ENCODE measurements at regions not wholly inside any gene's neighbourhood (a gene's known extent, or its start where the extent isn't known, plus 50 kb on each side); places are given as distances from the start of the nearest gene placed in this dataset.
"Not testable (repeated sequence)": the region's sequence is repeated elsewhere in the genome, so short reads cannot be mapped to it uniquely, and the experiment has no call there.

GRCh38 chr12:68422956-68423574, 90.9 kb upstream of the MDM1 start:
- DNase-seq (ENCODE audit: low spot score) = no peak

GRCh38 chr12:68425998-68426397, 93.8 kb upstream of the MDM1 start:
- no peak for DNase-seq (ENCODE audit: low spot score)

DNA sequence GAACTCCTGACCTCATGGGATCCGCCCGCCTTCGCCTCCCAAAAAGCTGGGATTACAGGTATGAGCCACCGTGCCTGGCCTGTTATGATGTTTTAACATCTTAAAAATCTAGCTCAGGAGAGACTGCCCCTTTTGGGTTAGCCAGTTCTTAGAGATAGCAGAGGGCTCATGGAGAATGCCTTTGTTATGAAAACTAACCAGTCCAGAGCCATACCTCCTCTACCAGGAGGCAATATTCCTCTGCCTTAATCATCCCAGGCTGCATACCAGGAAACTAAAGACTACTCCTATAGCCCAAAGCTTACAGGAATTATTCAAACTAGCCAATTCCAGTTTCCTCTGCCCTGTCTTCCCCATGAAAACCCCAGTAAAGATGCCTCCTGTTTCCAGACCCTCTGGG, 96.0 kb upstream of the MDM1 start:
- DNase-seq (ENCODE audit: low spot score) = no peak

DNA sequence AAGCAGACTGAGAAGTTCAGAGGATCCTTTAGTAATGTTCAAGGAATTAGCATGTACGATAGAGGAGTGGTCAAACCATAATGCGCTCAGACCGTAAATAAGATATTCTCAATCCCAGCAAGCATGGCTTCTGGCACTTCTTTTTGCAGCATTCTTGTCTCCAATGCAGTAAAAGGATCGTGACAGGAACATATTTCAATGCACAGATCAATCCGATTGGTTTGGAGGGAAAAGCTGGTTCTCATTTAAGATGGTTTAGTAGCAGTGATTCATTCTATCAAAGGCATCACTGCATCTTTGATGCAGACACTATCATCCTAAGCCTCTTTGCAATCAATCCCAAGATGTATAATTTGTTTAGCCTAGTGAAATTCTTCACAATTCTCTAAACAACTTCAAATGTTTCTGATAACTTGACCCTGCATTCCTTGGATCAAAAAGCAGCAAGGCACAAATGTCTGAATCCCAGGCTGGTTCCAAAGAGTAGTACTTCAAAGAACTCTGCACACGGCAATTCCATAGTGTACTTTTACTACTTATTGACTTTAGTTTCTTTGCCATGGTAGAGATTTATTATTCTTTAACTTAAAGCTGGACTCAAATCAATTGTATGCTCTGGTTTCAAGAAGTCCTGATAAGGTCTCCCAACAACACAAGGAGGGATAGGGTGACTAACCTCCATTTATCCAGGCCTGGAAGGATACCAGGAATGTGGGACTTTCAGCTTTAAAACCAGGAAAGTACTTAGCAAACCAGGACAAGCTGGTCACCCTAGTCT, 96.8 kb upstream of the MDM1 start:
- no peak for DNase-seq (ENCODE audit: low spot score)

DNA sequence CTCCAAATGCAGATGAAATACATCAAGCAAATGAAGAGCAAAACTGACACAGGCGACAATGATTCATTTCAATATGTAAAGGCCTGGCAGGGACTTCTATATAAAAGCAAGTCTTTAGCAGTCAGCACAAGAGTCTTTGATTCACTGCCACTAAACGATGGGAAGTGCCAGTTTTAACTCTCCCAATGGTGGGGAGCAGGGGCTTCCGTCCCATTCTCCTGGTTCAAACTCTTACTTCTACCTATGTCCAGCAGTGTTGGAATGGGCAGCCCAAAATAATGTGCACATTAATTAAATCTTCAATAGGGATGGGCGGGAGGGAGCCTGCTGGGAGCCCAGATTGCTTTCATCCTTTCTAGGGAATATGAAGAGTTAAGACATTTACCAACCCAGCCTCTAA, 97.5 kb upstream of the MDM1 start:
- DNase-seq (ENCODE audit: low spot score) = no peak

DNA sequence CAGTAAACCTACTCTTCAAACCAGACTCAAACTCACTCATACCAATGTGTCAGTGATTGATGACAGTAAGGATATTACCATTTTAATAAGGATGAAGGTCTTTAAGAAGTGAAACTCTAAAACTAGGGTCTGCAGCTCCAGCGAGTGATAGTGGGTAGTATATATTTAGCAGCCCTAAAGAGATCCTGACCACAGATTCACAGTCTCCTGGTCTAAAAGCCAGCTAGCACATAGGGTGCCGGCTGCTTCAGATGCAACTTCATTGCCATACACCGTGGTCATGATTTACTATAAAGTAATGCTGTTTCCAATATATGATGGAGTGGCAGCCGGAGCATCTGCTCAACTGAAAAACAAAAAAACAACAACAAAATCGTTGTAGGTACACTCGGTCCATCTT, 99.6 kb upstream of the MDM1 start:
- no peak for DNase-seq (ENCODE audit: low spot score)

DNA sequence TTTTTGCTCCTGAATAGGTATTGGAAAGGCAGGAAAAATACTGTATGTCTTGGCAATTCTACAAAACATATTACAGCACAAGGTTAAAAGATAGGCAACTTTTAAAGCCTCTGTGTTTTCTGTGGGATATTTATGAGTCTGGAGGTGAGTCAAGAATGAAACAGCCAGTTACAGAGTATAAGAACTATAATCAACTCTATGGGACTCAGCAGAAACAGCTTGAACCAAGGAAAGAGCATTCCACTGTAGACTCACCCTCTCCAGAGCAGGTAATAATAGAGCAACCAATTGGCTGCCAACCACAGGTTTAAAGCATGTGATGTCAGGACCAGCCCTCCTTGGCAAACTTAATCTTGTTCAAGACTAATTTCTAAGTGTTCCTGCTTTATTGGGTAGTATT, 100.5 kb upstream of the MDM1 start:
- no peak for DNase-seq (ENCODE audit: low spot score)

DNA sequence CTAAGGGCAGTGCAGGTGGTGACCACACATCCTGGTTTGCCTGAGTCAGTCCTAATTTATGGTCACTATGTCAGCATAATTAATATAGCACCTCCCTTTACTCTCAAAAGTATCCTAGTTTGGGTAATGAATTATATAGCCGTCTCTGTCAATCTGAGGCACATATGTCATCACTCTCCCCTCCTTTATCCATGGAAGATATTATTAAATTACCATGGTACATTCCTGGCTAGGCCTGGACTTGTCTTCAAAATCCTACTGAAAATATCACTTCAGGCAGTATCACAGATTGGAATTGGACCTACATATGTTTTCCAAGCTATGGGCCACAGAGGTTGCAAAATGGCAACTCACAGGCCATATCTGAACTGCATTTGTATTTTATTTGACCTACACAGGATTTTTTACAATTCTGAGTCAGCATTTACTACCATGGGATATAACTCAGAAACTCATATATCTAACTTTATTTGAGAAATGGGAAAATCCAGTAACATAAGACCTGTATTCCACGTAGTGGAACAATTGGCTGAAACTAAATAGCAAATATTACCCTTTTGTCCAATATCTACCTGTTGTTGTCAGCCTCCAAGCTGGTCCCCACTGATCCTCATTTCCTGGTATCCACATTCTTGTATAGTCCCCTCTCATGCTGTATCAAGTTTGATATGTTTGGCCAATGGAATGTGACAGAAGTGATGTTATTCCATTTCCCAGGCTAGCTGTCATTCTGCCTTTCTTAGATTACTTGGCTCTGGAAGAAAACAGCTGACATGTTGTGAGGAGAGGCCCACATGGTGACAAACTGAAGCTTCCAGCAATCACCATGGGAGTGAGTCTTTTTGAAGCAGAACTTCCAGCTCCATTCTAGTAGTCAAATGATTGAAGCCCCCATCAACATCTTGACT, 102.5 kb upstream of the MDM1 start:
- DNase-seq (ENCODE audit: low spot score) = no peak

DNA sequence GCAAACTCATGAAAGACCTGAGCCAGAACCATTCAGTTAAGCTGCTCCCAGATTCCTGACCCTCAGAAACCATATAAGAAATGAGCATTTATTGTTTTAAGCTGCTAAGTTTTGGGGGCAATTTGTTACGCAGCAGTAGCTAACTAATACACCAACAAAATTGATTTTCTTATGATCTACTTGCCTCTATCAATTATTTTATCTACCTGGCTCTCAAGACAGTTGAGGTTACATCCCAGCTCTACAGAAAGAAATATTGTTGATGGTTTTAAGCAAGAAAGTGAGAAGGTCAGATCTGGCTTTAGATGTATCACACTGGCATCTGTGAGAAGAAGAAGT, 103.1 kb upstream of the MDM1 start:
- no peak for DNase-seq (ENCODE audit: low spot score)

GRCh38 chr12:68435816-68436215, 103.7 kb upstream of the MDM1 start:
- DNase-seq (ENCODE audit: low spot score) = no peak

DNA sequence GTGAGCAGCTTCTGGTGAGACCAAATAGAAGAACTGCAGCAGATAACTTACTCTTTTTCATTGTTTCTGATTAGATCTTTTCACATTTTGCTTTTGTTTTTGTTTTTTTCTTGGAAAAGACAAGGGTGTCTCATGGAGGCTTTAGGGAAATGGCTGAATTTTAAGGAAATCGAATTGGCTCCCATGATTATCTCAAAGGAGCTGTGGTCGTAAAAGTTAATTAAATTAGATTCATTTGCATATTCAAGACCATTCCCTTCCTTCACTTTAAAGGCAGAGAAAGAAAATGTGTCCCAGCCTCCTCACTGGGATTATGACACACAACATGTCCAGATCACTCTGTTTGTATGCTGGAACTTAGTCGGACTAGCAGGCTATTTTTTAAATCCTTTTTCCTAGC, 106.4 kb upstream of the MDM1 start:
- no peak for DNase-seq (ENCODE audit: low spot score)

DNA sequence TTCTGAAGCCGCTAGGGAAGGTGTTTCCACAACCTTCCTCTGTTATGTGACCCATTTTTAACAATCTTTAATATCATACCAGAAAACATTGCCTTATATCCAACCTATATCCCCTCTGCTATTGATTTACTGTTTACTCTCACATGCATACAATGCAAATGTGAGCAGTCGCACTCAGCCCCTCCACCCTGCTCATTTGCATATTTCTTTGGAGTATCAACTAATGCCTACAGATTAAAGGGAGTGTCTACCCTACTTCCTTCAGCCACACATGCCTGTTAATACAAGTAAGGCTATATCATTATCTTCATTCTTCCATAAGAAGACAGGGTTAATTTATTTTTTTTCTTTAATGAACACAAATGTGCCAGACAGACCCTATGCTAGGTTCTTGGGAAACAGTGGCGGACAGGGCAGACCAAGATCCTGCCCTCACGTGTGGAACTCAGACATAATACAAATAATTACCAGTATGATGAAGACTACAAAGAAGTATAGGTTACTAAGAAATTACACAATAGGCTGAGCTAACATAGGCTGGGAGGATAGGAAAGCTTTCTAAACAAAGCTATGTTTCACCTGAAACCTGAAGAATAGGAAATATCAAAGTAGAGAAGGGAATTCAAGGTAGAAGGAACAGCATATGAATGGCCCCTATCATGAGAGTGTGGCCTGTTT, 107.3 kb upstream of the MDM1 start:
- DNase-seq (ENCODE audit: low spot score) = no peak

DNA sequence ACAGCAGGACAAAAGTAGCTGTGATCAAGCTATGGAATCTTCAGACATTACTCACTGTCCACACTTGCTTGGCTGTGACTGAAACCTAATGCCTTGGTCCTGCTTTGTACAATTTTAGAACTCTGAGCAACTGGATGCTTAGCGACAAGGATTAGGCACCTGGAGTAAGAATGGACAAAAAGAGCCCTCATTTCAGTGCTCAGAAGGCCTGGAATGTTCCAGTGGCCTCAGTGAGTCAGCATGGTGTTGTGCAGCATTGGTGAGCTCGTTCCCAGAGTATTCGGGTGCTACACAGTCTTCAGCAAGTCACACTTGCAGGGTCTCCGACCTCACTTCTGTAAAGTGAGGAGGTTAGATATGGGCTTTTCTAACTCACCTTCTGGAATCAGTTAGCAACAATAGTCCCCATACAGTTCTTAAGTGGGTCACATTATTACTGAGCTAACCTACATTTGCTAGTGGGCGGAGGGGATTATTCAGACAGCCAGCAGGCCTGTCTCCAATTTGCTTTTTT, 108.0 kb upstream of the MDM1 start:
- DNase-seq (ENCODE audit: low spot score) = no peak

- DNase-seq (ENCODE audit: low spot score) = no peak
Observed at GRCh38 chr12:68441167-68441566, 109.0 kb upstream of the MDM1 start.

DNA sequence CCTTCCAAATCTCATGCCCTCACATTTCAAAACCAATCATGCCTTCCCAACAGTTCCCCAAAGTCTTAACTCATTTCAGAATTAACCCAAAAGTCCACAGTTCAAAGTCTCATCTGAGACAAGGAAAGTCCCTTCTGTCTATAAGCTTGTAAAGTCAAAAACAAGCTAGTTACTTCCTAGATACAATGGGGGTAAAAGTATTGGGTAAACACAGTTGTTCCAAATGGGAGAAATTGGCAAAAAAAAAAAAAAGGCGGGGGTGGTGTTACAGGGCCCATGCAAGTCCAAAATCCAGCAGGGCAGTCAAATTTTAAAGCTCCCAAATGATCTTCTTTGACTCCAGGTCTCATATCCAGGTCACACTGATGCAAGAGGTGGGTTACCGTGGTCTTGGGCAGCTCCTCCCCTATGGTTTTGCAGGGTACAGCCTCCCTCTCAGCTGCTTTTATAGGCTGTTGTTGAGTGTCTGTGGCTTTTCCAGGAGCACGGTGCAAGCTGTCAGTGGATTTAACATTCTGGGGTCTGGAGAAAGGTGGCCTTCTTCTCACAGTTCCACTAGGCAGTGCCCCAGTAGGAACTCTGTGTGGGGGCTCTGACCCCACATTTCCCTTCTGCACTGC, 110.3 kb upstream of the MDM1 start:
- peak; percentile 36 for DNase-seq (ENCODE audit: low spot score)

- DNase-seq (ENCODE audit: low spot score) = not testable (repeated sequence)
Observed at GRCh38 chr12:68443695-68444094, 111.5 kb upstream of the MDM1 start.

DNA sequence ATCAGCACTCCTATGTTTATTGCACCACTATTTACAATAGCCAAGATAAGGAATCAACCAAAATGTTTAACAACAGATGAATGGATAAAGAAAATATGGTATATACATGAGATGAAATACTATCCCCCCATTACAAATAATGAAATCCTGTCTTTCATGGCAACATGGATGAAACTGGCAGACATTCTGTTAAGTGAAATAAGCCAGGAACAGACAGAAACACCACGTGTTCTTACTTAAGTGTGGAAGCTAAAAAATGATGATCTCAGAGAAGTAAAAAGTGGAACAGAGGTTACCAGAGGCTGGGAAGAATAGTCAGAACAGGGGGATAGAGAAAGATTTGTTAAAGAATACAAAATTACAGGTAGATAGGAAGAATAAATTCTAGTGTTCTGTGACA, 113.7 kb upstream of the MDM1 start:
- DNase-seq (ENCODE audit: low spot score) = no peak

DNA sequence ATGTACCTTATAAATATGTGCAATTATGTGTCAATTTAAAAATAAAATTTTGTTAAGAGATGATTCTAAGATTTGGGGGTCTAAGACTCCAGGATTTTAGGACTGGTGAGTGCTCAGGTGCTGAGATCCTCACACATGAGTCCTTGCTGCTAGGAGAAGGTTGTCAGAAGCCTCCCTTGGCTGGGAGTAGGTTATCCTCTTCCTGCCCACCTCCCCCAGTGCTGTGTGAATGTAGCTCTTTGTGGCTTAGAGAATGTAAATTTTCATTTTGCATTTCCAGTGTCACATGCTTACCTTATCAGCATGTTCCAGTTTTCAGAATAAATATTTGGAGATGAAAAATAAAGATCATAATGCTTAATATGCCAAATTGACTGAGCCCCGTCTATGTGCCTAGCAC, 114.2 kb upstream of the MDM1 start:
- no peak for DNase-seq (ENCODE audit: low spot score)

DNA sequence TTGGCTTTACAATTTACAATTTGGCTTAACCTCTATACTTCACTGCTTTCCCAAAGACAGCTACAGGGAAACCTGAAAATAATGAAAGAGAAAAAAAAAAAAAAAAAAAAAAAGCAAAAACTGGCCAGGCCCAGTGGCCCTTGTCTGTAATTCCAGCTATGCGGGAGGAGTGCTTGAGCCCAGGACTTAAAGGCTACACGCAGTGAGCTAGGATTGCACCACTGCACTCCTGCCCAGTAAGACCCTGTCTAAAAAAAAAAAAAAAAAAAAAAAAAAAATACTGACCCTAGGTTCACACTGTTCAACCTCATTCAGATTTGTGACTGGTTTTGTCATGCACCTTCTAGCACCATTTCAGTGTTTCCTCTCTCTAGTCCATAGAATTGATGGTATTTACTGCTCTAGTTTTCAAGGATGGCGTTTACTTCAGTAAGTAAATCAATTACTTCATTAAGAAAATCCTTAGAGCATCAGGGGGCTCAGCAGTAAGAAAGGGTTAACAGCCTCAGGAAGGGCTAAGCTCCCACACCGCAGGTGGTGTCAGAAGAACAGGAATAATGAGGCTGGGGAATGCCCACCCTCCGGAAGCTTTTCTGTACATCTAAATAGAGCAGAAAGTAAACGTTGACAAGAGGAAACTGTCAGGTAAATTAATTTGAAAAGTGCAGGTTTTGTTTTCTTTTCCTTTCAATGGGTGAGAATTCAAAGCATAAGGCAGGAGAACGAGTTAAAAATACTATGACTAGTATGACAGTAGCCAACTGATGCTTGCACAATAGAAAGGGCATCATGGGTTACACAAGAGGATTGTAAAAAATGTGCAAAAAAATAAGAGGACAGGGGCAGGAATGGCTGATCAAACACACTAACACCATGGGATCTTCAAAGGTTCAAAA, 115.0 kb upstream of the MDM1 start:
- no peak for DNase-seq (ENCODE audit: low spot score)

DNA sequence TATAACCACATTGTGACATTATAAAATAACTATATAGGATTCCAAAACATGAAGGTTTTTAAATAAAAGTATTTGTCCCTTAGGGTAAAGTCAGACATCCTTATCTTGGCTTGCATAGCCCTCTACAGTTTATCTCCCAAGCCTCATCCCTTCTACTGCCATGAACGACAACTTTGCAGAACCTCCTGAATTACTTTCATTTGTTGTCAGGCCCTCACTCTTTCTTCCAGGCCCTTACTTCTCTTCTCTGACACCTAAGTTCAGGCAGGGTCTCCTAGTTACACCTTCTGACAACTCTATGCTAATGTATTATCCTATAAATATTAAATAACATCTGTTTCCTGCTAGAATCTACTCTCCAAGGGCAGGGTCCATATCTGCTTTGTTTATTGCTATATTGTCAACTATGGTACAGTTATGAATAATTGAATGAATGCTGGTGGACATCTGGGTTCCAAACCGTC, 115.7 kb upstream of the MDM1 start:
- DNase-seq (ENCODE audit: low spot score) = no peak

DNA sequence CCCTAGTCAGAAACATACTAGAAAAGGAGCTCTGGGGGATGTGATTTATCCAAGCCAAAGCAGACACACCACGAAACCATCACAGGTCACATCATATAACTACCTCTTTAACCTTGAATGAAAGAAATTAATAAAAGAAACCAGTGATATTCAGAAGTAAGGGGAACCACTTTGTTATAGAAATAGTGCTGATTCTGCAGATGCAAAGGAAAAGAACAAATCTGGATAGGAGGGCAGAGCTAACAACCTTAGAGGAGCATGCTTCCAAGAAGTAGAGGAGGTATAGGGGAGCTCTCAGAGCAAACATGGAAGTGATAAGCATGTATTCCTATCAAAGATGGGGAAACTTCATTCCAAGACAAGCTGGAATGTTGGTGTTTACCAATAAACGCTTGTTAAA, 117.0 kb upstream of the MDM1 start:
- no peak for DNase-seq (ENCODE audit: low spot score)

Measured in CD4-positive, alpha-beta T cell treated with Interleukin-2 at 100 ng/mL for 4 hours (primary cell).